Mucosa of descending colon (tissue), 3 donors: ENCODE measurements at regions not wholly inside any gene's neighbourhood (a gene's known extent, or its start where the extent isn't known, plus 50 kb on each side); places are given as distances from the start of the nearest gene placed in this dataset.

Source experiments
- ATAC-seq: fragments of 200-7000 bp; cut with Tn5 transposase; one replicate; pipeline ENCODE4 v1.9.1; 2020; ENCODE audit warnings: mild to moderate bottlenecking, moderate library complexity
- DNase-seq, 3 donors: peaks; one replicate each; pipeline ENCODE4 v3.0.0-alpha.2; 2020
- H3K36me3 ChIP-seq: fragments of 200-600 bp; one replicate; pipeline ENCODE4 v1.8.0; 2021; ENCODE audit warnings: low read depth, mild to moderate bottlenecking
- H3K4me1 ChIP-seq: fragments of 200-600 bp; one replicate; pipeline ENCODE4 v1.8.0; 2021; ENCODE audit warnings: low read depth, mild to moderate bottlenecking
- H3K4me3 ChIP-seq: fragments of 200-600 bp; one replicate; pipeline ENCODE4 v1.8.0; 2021; ENCODE audit warnings: mild to moderate bottlenecking
- H3K9me3 ChIP-seq: fragments of 200-600 bp; one replicate; pipeline ENCODE4 v1.8.0; 2021; ENCODE audit warnings: mild to moderate bottlenecking
- CTCF ChIP-seq: fragments of 200-600 bp; IDR thresholded peaks from one replicate; pipeline ENCODE4 v1.8.0; 2022; ENCODE audit warnings: antibody characterized with exemption, mild to moderate bottlenecking
- intact Hi-C, 2 donors: fragments of 100-400 bp; cut with DNase I in 1 of 2; cut with micrococcal nuclease in 1 of 2; formaldehyde crosslinking; loops; one replicate each; pipeline versions ENCODE4 v1.11.0 to v1.11.1; 2022; cut with DNase I, micrococcal nuclease
- donor health status: DM: no; HTN: no; CAD: no; lungs with moderate emphysema.
- donor health status: DM: no; HTN: no; CAD: no.
- donor health status: DM: no; HTN: yes; CAD: no.

DNA sequence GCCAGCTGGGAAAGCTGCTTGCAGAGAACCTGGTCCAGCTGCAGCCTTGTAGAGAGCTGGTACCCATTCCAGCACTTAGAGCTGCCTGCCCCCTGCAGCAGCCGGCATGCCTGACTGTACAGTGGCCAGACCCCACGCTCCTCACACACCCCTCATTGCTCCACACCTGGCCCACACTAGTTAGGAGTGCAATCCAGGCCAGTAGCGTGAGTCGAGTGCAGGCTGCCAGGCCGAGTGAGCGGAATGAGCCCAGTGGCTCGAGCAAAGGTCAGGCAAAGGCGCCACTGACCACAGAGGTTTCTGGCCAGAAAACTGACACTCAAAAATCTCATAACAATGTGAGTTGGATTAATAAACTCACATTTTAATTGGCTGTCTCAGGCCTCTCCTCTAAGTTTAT is 921.7 kb upstream of the KCND2 start:
- DNase-seq (no peak), ATAC-seq (no peak)
- TF ChIP-seq CTCF = no peak
- no peak overlapping the region for H3K4me3 ChIP-seq
- H3K4me1 ChIP-seq = no peaks in the 10 kb centered on the region
- no peaks in the 10 kb centered on the region for H3K9me3 ChIP-seq
- H3K36me3 ChIP-seq = no peaks in the 10 kb centered on the region
- intact Hi-C loops = no loop called here

- H3K36me3 ChIP-seq = no peaks in the 10 kb centered on the region
- DNase-seq (no peak), ATAC-seq (no peak)
- H3K9me3 ChIP-seq = no peaks in the 10 kb centered on the region
- H3K4me3 ChIP-seq = no peak overlapping the region
- no peaks in the 10 kb centered on the region for H3K4me1 ChIP-seq
- intact Hi-C loops = no loop called here
- no peak for TF ChIP-seq CTCF
Measured at GRCh38 chr7:119374436-119374835, 898.5 kb upstream of the KCND2 start.

GRCh38 chr7:119377861-119378260 is 895.1 kb upstream of the KCND2 start:
- intact Hi-C loops = no loop called here
- DNase-seq (no peak), ATAC-seq (no peak)
- no peaks in the 10 kb centered on the region for H3K4me1 ChIP-seq
- no peak for TF ChIP-seq CTCF
- no peak overlapping the region for H3K4me3 ChIP-seq
- H3K36me3 ChIP-seq = no peaks in the 10 kb centered on the region
- no peaks in the 10 kb centered on the region for H3K9me3 ChIP-seq

- Histone ChIP-seq H3K9me3 (no peaks in the 10 kb centered on the region), H3K4me1 (no peaks in the 10 kb centered on the region), H3K4me3 (no peak overlapping the region), H3K36me3 (no peaks in the 10 kb centered on the region)
- intact Hi-C loops = no loop called here
- DNase-seq (no peak), ATAC-seq (no peak)
- TF ChIP-seq CTCF = no peak
Measured at GRCh38 chr7:119382726-119383125, 890.2 kb upstream of the KCND2 start.

- no peak overlapping the region for H3K4me3 ChIP-seq
- intact Hi-C loops = no loop called here
- no peak for DNase-seq
- no peak for TF ChIP-seq CTCF
- no peaks in the 10 kb centered on the region for H3K9me3 ChIP-seq
- no peaks in the 10 kb centered on the region for H3K4me1 ChIP-seq
- no peaks in the 10 kb centered on the region for H3K36me3 ChIP-seq
- no peak for ATAC-seq
Measured at GRCh38 chr7:119395024-119395423, 878.0 kb upstream of the KCND2 start.

- DNase-seq = no peak
- H3K4me1 ChIP-seq = no peaks in the 10 kb centered on the region
- no peak overlapping the region for H3K4me3 ChIP-seq
- no peak for ATAC-seq
- TF ChIP-seq CTCF = no peak
- H3K9me3 ChIP-seq = no peaks in the 10 kb centered on the region
- no peaks in the 10 kb centered on the region for H3K36me3 ChIP-seq
- intact Hi-C loops = no loop called here
Measured at GRCh38 chr7:119397156-119397555, 875.8 kb upstream of the KCND2 start.
